NCI-H2081 treated with DMSO at 0.1 percent for 48 hours (cell line): ENCODE measurements at regions not wholly inside any gene's neighbourhood (a gene's known extent, or its start where the extent isn't known, plus 50 kb on each side); places are given as distances from the start of the nearest gene placed in this dataset.
"Not testable (repeated sequence)": the region's sequence is repeated elsewhere in the genome, so short reads cannot be mapped to it uniquely, and the experiment has no call there.

Source experiments
- DNase-seq: peaks from one replicate; lab custom pipeline; 2025; lab: John Stamatoyannopoulos, UW

DNA sequence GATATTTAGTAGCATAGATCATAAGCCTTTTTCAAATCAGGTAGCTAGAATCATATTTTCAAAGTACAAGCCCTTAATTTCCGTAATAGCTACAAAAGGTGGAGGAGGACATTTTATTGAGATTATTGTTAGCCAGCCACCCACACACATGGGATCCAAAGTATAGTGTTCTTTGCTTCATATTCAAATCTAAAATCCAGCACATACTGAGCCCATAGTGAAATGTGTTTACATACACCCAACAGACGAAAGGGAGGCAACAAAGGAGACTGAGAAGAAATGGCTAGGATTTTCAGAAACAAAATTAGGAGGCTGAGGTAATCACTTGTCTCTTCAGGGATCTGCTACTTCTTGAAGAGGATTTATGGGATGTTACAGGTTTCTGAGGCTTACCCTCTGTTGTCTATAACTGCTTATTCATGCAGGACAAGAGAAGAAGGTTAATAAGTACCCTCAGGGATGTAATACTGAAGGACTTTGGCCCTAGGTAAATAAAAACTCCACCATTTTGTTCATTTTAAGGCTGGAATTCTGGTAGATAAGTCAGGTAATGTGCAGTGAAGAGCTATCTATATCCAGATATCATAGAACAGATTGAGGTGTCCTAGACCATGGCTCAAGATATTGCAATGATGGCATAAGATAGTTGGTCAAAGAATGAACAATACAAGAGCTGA is 182.1 kb downstream of the SPDYE17 start:
- DNase-seq: not testable (repeated sequence)

DNA sequence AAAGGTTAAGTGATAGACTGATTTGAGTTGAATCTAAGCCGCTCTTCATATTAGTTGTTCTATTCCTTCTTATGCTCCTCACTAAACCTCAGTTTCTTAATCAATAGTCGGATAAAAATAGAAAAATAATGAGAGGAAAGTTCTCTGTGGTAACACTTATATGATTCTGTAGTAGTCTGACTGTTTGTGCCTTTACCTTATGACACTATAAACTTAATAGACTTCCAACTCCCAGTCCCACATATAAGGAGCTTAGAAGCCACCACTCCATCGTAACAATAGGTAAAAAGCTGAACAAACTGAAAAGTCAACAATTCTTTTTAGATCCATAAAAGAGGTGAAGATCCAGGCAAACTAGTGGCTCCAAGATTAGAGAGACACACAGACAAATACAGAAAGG is 192.3 kb downstream of the SPDYE17 start:
- not testable (repeated sequence) for DNase-seq

DNA sequence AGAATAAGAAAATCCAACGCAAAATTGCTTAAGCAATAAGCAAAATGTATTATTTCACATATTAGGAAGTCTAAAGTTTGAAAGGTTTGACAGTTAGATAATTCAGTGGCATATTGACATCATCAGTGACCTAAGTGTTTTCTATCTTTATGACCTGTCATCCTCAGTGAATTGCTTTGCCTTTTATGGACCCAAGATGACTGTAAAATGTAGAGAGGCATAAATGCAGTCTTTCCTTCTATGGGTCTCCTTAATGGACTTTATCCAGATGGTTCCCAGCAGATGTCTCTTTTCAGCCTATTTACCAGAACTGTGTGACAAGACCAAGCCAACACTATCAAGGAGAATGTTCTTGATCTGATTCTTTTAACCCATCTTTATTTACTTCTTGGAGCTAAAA is 192.9 kb downstream of the SPDYE17 start:
- not testable (repeated sequence) for DNase-seq

DNA sequence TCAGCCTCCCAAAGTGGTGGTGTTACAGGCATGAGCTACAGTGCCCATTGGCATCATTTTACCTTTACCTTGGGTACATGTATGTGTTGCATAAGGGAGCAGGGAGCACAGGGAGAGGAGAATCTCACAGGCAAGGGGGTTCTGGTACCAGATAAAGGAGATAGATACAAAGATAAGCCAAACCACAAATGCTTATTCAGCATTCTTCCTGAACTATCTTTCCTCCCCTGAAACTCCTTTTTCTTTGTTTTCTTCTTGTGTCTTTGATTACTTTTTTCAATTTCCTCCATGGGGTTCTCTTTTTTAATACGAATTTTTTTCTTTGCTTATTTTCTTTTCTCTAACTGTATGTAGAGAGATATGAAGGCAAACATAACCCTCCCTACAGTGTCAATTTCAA is 193.8 kb downstream of the SPDYE17 start:
- DNase-seq: not testable (repeated sequence)

DNA sequence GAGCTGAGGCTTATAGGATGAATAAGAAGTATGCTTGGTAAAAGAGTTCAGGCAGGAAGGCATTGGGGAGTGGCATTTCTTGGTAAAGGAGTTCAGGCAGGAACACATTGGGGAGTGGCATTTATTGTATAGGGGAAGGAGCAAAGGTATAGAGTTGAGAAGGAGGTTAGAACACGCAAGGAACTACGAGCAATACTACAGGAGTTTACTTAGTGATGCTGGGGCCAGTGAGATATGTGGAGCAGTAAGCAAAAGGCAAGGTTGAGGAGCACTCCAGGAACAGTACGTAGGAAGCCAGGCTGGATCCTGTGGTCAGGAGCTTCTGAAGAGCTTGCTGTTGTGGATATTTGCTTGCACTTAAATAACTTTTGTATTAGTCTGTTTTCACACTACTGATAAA is 202.2 kb upstream of the POMZP3 start:
- DNase-seq: not testable (repeated sequence)

DNA sequence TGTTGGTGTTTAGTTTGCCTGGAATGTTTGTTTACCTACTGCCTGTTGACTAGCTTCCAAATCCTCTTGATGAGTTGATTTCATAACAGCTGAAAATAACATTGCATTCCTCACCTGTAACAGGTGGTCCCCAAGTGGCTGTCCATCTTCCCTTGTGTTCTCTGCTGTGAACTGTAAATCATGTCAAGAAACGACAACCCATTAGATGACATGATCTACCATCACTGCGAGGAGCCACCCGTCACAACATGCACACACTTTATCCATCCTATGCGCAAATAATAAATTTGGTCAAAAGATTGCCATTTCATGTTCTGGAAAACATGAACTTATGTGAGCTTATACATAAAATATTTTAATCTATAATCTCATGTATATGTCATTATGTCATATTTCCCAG is 199.1 kb upstream of the POMZP3 start:
- DNase-seq: not testable (repeated sequence)

DNA sequence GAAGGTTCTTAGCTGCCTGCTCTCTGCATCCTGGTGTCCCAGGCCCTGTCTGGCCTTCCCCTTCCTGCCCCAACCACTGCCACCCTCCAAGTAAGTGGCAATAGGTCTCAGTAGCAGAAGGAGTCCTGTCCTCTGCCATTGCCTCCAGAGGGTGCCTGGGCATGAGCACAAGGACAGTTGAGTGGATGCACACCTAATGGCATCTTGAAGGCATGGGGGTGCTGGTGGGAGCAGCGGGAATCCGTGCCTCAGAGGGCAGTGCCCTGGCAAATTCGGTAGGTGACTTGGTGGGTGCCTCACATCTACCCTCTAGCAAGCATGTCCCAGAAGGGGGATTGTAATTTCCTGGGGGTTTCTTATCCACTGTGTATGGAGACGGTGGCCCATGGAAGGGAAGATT is 182.8 kb upstream of the POMZP3 start:
- not testable (repeated sequence) for DNase-seq

DNA sequence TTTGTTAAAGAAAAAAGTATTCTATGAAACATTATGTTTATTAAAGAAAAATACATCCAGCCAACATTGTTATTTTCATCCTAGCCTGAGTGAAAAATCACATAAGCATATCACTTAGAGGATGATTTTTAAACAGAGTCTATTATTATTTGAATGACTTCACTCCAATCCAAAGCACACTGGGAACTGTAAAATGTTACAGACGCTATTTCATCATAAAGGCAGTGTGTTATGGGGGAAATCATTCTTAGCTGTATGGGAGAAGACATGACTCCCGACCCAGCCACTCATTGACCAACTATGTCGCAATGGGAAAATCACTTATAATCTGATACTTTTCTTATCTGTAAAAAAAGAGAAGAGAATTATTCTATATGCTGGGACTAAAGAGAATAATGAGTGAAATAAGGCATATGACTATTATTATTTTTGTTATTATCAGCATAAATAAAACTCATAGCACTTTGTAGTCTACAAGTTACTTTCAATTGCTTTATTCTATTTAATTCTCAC is 180.6 kb upstream of the POMZP3 start:
- not testable (repeated sequence) for DNase-seq

DNA sequence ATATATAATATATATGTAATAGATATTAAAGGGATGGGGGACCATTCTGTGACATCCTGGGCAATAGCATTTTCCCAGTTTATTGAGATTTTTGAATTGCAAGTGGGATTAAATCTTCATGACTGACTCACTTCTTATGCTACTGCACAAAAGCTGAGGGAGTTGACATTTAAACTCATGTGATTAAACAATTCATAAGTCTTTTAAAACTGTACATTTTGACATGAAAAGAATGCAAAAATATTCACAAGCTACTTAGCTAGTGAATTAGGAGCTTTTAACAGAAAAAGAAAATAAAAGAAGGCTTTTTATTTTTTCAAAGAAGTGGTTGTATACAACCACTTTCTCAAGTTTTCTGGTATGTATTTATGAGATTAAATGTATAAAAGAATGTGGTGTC is 179.4 kb upstream of the POMZP3 start:
- not testable (repeated sequence) for DNase-seq

DNA sequence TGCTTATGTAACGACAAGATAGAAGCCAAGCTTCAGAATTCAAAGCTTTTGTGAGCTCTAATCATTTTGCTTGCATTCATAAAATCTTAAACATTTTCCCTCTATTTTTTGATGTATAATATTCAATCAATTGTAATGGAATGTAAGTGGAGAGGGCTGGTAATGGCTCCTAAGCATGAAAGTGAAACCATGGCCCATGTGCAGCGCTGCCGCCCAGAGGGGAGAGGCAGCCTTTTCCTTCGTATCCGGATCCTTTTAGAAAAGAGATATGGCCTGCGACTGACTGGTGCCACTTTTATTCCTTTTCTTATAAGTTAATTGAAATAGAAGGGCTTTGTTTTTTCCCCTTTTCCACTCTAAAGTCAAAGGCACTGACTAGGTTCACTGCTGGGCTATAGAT is 178.9 kb upstream of the POMZP3 start:
- DNase-seq: not testable (repeated sequence)

DNA sequence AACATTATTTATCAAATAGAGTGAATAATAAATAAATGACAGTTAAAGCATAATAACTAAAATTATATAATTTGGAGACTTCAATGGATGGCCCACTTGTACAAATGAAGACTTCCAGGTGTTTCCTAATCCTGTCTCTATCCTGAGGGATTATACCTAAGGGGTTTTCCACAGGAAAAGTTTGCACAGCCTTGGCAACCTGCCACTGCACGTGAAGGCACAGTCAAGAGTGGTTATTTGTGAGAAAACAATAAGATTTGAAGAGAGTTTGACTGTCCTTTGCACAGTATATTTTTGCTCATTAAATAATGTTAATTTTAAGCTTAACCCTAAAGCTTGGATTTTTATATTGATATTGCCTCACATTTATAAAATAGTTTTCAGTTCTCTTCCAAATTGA is 178.2 kb upstream of the POMZP3 start:
- not testable (repeated sequence) for DNase-seq

DNA sequence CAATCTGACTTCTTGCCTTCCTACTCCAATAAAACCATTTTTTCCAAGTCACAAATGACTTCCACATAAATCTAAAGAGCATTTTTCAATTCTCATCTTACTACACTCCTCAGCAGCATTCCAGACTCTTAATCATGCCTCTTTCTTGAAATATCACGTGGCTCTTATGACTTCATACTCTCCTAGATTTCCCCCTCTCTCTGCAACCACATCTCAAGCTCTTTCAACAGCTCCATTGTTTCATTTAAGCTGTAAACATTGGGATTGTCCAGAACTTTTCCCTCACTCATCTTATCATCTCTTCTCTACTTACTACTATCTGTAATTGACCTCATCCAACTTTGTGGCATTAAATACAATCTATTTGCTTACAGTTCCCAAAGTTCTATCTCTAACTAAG is 170.6 kb upstream of the POMZP3 start:
- not testable (repeated sequence) for DNase-seq

DNA sequence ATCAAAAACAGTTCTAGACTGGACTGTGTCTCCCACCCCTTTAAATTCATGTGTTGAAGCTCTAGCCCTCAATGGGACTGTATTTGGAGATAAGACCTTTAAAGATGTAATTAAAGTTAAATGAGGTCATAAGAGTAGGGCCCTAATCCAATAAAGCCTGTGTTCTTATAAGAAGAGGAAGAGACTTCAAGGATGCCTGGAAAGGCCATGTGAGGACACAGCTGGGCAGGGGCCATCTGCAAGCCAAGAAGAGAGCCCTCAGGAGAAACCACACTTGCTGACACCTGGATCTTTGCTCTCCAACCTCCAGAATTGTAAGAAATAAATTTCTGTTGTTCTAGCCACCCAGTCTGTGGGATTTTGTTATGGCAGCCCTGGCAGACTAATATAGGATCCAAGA is 153.6 kb upstream of the POMZP3 start:
- DNase-seq: not testable (repeated sequence)

DNA sequence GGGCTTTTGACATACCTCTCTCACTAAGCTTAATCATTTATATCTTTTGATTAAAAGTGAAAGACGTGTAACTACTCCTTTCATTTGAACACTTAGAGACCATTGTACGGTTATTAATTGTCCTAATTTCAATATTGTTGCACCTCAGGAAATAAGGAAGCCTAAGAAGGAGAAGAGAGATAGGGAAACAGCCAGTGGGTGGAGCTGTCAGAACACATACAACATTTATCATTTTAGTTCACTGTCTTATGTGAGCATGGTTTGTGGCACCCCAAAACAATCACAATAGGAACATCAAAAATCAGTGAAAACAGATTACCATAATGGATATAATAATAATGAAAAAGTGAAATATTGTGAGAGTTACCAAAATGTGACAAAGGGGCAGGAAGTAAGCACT is 147.2 kb upstream of the POMZP3 start:
- not testable (repeated sequence) for DNase-seq

DNA sequence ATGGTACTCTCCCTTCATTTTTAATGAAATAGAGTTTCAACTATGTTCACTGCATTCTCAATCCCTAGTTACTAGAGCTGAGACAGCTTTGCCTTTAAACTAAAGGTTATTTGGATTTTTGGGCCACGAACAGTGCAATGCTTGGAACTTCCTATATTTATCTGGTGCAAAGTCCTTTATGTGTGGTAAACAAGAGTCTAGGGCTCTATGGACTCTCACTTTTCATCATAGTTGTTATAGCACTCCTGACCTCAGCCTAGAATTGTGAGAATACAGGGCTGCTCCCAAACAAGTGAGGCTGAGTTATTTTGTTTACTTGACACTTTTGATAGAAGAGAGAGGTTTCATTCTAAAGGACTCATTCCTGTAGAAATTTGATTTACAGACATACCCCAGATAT is 144.9 kb upstream of the POMZP3 start:
- not testable (repeated sequence) for DNase-seq

DNA sequence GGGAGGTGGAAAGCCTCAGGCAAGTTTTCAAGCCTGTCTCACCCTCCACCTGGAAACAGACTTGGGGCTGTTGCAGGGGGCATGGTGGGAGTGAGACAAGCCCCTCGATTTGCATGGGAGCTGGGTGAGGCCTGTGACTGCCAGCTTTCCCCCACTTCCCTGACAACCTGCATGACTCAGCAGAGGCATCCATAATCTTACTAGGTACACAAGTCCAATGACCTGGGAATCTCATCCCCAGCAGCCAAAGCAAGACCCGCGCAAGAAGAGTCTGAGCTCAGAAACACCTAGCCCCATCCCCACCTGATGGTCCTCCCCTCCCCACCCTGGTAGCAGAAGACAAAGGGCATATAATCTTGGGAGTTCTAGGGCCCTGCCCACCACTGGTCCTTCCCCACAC is 136.9 kb upstream of the POMZP3 start:
- DNase-seq: not testable (repeated sequence)

DNA sequence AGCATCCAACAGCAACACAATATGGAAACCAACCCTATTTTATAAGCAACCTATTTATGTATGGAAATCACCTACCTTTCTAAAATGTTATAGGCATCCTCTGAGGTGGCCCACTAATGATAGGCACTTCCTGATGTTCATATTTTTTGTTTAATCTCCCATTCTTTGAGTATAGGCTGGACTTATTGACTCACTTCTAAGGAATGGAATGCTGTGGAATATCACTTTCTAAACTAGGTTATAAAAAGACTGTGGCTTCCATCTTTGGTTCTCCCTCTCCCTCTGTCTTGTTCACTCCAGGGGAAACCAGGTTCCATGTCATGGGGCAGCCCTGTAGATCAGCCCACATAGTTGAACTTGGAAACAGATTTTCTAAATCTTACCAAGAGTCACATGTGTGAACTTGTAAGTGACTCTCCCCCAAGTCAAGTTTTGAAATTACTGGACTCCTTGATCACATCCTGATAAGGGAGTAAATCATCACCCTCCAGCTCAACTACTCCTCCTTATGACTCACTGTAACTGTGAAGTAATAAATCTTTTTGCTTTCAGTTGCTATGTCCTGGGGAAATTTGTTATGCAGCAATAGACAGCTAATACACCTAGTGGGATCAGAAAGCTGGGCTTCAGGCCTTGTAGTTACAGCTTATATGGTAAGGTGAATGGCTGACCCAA is 133.6 kb upstream of the POMZP3 start:
- DNase-seq: not testable (repeated sequence)

DNA sequence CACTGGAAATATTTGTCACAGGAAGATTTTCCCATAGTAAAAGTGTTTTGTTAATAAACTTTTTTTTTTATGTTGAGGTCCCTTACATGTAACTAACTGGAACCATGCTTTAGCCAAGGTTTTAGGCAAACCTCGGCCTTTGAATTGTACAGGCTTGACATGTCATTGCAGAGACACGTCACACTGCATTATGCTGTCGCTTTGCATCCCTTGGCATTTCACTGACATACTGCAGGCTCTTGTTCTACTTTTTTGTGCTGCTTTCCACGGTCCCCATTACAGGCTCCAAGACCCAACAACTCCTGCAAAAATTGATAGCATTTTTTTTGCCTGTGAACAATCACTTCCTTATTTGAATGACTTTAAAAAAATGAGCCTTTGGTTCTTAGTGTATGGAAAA is 112.5 kb upstream of the POMZP3 start:
- not testable (repeated sequence) for DNase-seq

DNA sequence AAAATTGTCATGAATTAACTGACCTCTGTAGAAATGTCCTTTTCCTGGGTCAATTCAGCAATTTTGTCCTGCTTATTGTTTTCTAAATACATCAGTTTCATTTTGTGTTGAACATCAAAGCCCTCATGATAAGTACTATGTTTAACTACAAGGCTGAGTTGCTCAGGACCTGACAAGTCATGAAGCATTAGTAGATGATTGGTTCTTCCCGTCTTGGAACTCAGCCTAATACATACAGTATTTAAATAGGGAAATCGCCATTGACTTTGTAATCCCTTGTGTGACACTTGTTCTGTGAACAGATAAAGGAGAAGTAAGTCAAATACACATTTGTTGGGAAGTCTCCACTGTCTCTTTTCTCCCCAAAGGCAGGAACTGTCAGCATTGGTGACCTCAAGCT is 109.6 kb upstream of the POMZP3 start:
- not testable (repeated sequence) for DNase-seq

DNA sequence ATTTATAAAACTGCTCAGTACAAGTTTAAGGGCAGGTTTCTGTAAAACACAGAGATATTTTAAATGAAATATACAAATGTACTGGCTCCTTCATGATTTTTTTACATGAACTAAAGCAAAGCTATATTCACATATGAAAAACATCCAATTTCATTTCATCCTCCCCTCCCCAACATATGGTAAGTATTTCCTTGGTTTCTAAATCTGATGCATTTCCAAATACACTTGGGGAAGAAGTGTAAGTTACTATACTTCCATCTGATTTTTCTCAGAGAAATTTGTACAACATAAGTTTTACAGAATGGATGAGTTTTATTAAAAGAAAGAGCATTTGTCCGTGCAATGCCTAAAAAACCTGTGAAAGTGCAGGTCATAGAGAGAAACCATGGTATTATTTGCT is 109.0 kb upstream of the POMZP3 start:
- not testable (repeated sequence) for DNase-seq

DNA sequence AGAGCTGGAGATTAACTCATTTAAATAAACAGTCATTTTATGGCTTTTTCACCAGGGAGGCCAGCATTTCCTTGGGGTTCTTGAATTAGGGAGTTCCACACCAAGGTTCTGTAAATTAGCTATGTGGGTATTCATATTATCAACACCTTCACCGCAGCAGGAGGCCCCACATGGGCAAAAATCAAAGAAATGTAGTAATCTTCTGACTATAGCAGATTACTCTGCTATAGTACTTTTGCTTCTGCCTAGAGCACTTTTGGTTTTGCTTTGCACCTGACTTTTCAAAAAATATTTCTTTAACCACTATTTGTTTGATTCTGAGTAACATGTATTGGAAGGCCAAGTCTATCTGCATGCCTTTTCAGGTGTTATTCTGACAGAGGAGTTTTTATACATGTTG is 108.6 kb upstream of the POMZP3 start:
- not testable (repeated sequence) for DNase-seq

DNA sequence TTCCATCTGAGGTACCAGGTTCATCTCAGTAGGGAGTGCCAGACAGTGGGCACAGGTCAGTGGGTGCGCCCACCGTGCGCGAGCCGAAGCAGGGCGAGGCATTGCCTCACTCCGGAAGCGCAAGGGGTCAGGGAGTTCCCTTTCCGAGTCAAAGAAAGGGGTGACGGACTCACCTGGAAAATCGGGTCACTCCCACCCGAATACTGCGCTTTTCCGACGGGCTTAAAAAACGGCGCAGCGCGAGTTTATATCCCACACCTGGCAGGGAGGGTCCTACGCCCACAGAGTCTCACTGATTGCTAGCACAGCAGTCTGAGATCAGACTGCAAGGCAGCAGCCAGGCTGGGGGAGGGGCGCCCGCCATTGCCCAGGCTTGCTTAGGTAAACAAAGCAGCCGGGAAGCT is 101.5 kb upstream of the POMZP3 start:
- not testable (repeated sequence) for DNase-seq

DNA sequence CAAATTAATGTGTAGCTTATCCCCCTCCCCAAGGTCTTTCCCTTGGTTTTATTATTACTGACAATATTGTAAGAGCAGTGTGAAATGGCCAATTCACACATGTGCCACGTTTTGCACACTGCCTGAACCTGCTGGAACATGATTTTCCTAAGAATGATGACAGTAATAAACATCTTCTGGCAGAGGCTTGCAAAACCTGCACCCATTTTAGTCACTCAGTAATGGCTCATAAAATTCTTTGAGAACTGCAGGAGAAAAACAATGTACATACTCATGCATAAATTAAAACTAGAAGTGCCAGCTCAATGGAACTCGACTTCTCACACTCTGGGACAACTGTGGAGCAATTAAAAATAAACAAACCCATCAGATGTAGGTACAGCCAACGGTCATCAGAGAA is 96.8 kb upstream of the POMZP3 start:
- not testable (repeated sequence) for DNase-seq
